Panc1 (cell line): ENCODE measurements at regions not wholly inside any gene's neighbourhood (a gene's known extent, or its start where the extent isn't known, plus 50 kb on each side); places are given as distances from the start of the nearest gene placed in this dataset.
"Not testable (repeated sequence)": the region's sequence is repeated elsewhere in the genome, so short reads cannot be mapped to it uniquely, and the experiment has no call there.

Experiments used
- ATAC-seq: fragments of 200-7000 bp; cut with Tn5 transposase; 2 replicates; pipeline ENCODE4 v1.9.1; 2020; ENCODE audit warnings: mild to moderate bottlenecking, moderate library complexity
- BruUV-seq: library from RNA; stranded (reverse); fragments of 400-500 nt; replicated peaks from 2 replicates; lab custom pipeline; 2021; lab: Mats Ljungman, UMichigan
- CTCF ChIA-PET: fragments of 300-600 bp; sonication (Branson Sonifier 250); formaldehyde crosslinking; loops from one replicate; lab custom pipeline; 2022; ENCODE audit warnings: antibody characterized with exemption; lab: Charles Lee
- POLR2A ChIA-PET: fragments of 300-600 bp; sonication (Branson Sonifier 250); formaldehyde crosslinking; loops from one replicate; lab custom pipeline; 2022; ENCODE audit warnings: antibody characterized with exemption; lab: Charles Lee
- DNase-seq: peaks from one replicate; pipeline ENCODE4 v3.0.0-alpha.2; 2010; ENCODE audit warnings: low read depth, low spot score
- H3K27ac ChIP-seq: 2 replicates; pipeline ENCODE4 v1.5.1; 2011; ENCODE audit warnings: mild to moderate bottlenecking, low read length, inconsistent platforms
- H3K27me3 ChIP-seq: fragments of 200-500 bp; sonication (Bioruptor generic); 2 replicates; pipeline ENCODE4 v1.6.0; 2014; ENCODE audit warnings: low read length, inconsistent platforms; ENCODE audit not compliant: control insufficient read depth, insufficient read depth
- H3K36me3 ChIP-seq: fragments of 200-500 bp; sonication (Bioruptor generic); 2 replicates; pipeline ENCODE4 v1.5.1; 2014; ENCODE audit warnings: inconsistent platforms, mild to moderate bottlenecking, low read length, moderate library complexity; ENCODE audit not compliant: control insufficient read depth, insufficient read depth
- H3K4me1 ChIP-seq: 2 replicates; pipeline ENCODE4 v1.5.1; 2011; ENCODE audit warnings: inconsistent platforms, mild to moderate bottlenecking, low read length, moderate library complexity; ENCODE audit not compliant: control insufficient read depth, insufficient read depth
- H3K4me3 ChIP-seq, 2 experiments: 2 replicates each; pipeline ENCODE4 v1.5.1; 2011 to 2012; ENCODE audit warnings: low read depth in 2 of 2, low read length in 2 of 2, mild to moderate bottlenecking in 2 of 2, inconsistent platforms in 1 of 2, moderate library complexity in 1 of 2
- H3K9me3 ChIP-seq: fragments of 200-500 bp; sonication (Bioruptor generic); 2 replicates; pipeline ENCODE4 v1.5.1; 2014; ENCODE audit warnings: low read depth, mild to moderate bottlenecking, inconsistent platforms, low read length, moderate library complexity; ENCODE audit not compliant: control insufficient read depth, insufficient read depth
- CTCF ChIP-seq: fragments of 450-650 bp; IDR thresholded peaks from 2 replicates; pipeline ENCODE4 v1.5.1; 2017; ENCODE audit warnings: mild to moderate bottlenecking
- POLR2AphosphoS5 ChIP-seq: IDR thresholded peaks from 2 replicates; pipeline ENCODE4 v1.6.1; 2012; ENCODE audit warnings: mild to moderate bottlenecking, low read depth, low read length, moderate library complexity
- REST ChIP-seq, 2 experiments: IDR thresholded peaks; 2 replicates each; pipeline ENCODE4 v1.6.1; 2011 to 2012; ENCODE audit warnings: low read depth in 2 of 2, control low read depth in 1 of 2, low read length in 1 of 2, mild to moderate bottlenecking in 1 of 2, moderate library complexity in 1 of 2; ENCODE audit not compliant: insufficient read depth in 1 of 2
- SIN3A ChIP-seq: IDR thresholded peaks from 2 replicates; pipeline ENCODE4 v1.6.1; 2012; ENCODE audit warnings: low read depth, mild to moderate bottlenecking, low read length, moderate library complexity, borderline replicate concordance; ENCODE audit not compliant: insufficient read depth
- TCF7L2 ChIP-seq: IDR thresholded peaks from 2 replicates; pipeline ENCODE4 v1.6.1; 2011; ENCODE audit warnings: mild to moderate bottlenecking, low read depth, low read length, inconsistent platforms
- in situ Hi-C: cut with HindIII; loops from 2 replicates; pipeline ENCODE4 v1.10.0; 2016; ENCODE audit warnings: low sequenced_read_pairs, low pct_unique_long_range_greater_than_20kb
- intact Hi-C: fragments of 100-400 bp; cut with micrococcal nuclease; formaldehyde crosslinking; loops from one replicate; pipeline ENCODE4 v1.10.0; 2022; ENCODE audit not compliant: unreplicated experiment

GRCh38 chr7:133167300-133167699 lies 85.4 kb upstream of the CHCHD3 start:
- ChIA-PET CTCF (no interaction called here), POLR2A (no interaction called here)
- Histone ChIP-seq H3K27ac (no peak overlapping the region), H3K4me1 (no peaks in the 10 kb centered on the region), H3K36me3 (no peaks in the 10 kb centered on the region; the same call in 1 of the 2 replicates), H3K4me3 (no peak overlapping the region), H3K9me3 (no peaks in the 10 kb centered on the region), H3K27me3 (peaks cover 14% of the 10 kb centered on the region; the same call in 1 of the 2 replicates)
- intact Hi-C loops = no loop called here
- TF ChIP-seq REST (IDR thresholded peaks at IDR 0.05; ENCODE audit: insufficient read depth in 1 of 2, low read depth in 2 of 2, low read length in 1 of 2) = no peak
- no peak for TF ChIP-seq TCF7L2
- no peak for TF ChIP-seq SIN3A
- DNase-seq (no peak), ATAC-seq (no peak)
- in situ Hi-C loops = no loop called here
- no TSS peak for BruUV-seq

GRCh38 chr7:133169167-133169822 lies 83.6 kb upstream of the EXOC4 start:
- POLR2A ChIA-PET, in situ Hi-C loops, H3K9me3 ChIP-seq, ATAC-seq, BruUV-seq, H3K36me3 ChIP-seq, H3K4me1 ChIP-seq, intact Hi-C loops, DNase-seq, H3K4me3 ChIP-seq, H3K27ac ChIP-seq, CTCF ChIA-PET: not testable (repeated sequence)
- H3K27me3 ChIP-seq = peaks cover 14% of the 10 kb centered on the region

- intact Hi-C loops, BruUV-seq, POLR2A ChIA-PET, ATAC-seq, H3K9me3 ChIP-seq, H3K36me3 ChIP-seq, H3K27ac ChIP-seq, DNase-seq, H3K4me1 ChIP-seq, H3K4me3 ChIP-seq, H3K27me3 ChIP-seq, CTCF ChIA-PET, in situ Hi-C loops: not testable (repeated sequence)
Observed at GRCh38 chr7:133177476-133177875, 75.4 kb upstream of the EXOC4 start.

- H3K4me3 ChIP-seq = no peak overlapping the region
- TF ChIP-seq REST (IDR thresholded peaks at IDR 0.05; ENCODE audit: insufficient read depth in 1 of 2, low read depth in 2 of 2, low read length in 1 of 2) (no peak), SIN3A (no peak), CTCF (no peak), TCF7L2 (no peak), POLR2AphosphoS5 (no peak)
- no peak overlapping the region for H3K27ac ChIP-seq
- intact Hi-C loops = no loop called here
- DNase-seq (no peak), ATAC-seq (no peak)
- H3K9me3 ChIP-seq = no peaks in the 10 kb centered on the region
- H3K4me1 ChIP-seq = no peaks in the 10 kb centered on the region; the same call in 1 of the 2 replicates
- no peaks in the 10 kb centered on the region for H3K27me3 ChIP-seq
- BruUV-seq = no TSS peak
- in situ Hi-C loops = no loop called here
- ChIA-PET CTCF (no interaction called here), POLR2A (no interaction called here)
- no peaks in the 10 kb centered on the region for H3K36me3 ChIP-seq
Observed at GRCh38 chr7:133180717-133181116, 72.2 kb upstream of the EXOC4 start.
